ENCODE measurements at regions not wholly inside any gene's neighbourhood (a gene's known extent, or its start where the extent isn't known, plus 50 kb on each side); places are given as distances from the start of the nearest gene placed in this dataset.

- Mint-ChIP-seq H3K4me3 (ENCODE audit: unreplicated experiment) (no peak overlapping the region), H3K27me3 (ENCODE audit: unreplicated experiment) (no peaks in the 10 kb centered on the region), H3K9me3 (ENCODE audit: unreplicated experiment) (peaks cover 61% of the 10 kb centered on the region), H3K27ac (ENCODE audit: unreplicated experiment) (no peak overlapping the region), H3K36me3 (ENCODE audit: unreplicated experiment) (peaks cover 22% of the 10 kb centered on the region), H3K4me1 (ENCODE audit: unreplicated experiment) (peaks cover 4% of the 10 kb centered on the region)
- no peak for DNase-seq (ENCODE audit: extremely low spot score, unreplicated experiment)
- TF ChIP-seq, protein P1, sequence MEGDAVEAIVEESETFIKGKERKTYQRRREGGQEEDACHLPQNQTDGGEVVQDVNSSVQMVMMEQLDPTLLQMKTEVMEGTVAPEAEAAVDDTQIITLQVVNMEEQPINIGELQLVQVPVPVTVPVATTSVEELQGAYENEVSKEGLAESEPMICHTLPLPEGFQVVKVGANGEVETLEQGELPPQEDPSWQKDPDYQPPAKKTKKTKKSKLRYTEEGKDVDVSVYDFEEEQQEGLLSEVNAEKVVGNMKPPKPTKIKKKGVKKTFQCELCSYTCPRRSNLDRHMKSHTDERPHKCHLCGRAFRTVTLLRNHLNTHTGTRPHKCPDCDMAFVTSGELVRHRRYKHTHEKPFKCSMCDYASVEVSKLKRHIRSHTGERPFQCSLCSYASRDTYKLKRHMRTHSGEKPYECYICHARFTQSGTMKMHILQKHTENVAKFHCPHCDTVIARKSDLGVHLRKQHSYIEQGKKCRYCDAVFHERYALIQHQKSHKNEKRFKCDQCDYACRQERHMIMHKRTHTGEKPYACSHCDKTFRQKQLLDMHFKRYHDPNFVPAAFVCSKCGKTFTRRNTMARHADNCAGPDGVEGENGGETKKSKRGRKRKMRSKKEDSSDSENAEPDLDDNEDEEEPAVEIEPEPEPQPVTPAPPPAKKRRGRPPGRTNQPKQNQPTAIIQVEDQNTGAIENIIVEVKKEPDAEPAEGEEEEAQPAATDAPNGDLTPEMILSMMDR (IDR thresholded peaks at IDR 0.05): no peak
These were observed 759.8 kb upstream of the CITED2 start for GRCh38 chr6:140134224-140134623.

- TF ChIP-seq, protein P1 (IDR thresholded peaks at IDR 0.05): no peak
- H3K36me3 Mint-ChIP-seq (ENCODE audit: unreplicated experiment): peaks cover 15% of the 10 kb centered on the region
- H3K9me3 Mint-ChIP-seq (ENCODE audit: unreplicated experiment): peaks cover 50% of the 10 kb centered on the region
These were observed 755.6 kb upstream of the CITED2 start for GRCh38 chr6:140130074-140130473.

GRCh38 chr6:140124498-140124897, 750.0 kb upstream of the CITED2 start:
- Mint-ChIP-seq H3K9me3 (ENCODE audit: unreplicated experiment) (peaks cover 12% of the 10 kb centered on the region), H3K27me3 (ENCODE audit: unreplicated experiment) (no peaks in the 10 kb centered on the region), H3K4me3 (ENCODE audit: unreplicated experiment) (no peak overlapping the region), H3K4me1 (ENCODE audit: unreplicated experiment) (no peaks in the 10 kb centered on the region), H3K36me3 (ENCODE audit: unreplicated experiment) (peaks cover 7% of the 10 kb centered on the region), H3K27ac (ENCODE audit: unreplicated experiment) (no peak overlapping the region)
- DNase-seq (ENCODE audit: extremely low spot score, unreplicated experiment): no peak
- TF ChIP-seq, protein P1 (IDR thresholded peaks at IDR 0.05): no peak

More at GRCh38 chr6:140130074-140130473, 755.6 kb upstream of the CITED2 start:
- DNase-seq (ENCODE audit: extremely low spot score, unreplicated experiment): no peak
- H3K4me1 Mint-ChIP-seq (ENCODE audit: unreplicated experiment): no peaks in the 10 kb centered on the region
- no peak overlapping the region for H3K4me3 Mint-ChIP-seq (ENCODE audit: unreplicated experiment)
- H3K27me3 Mint-ChIP-seq (ENCODE audit: unreplicated experiment): no peaks in the 10 kb centered on the region
- H3K27ac Mint-ChIP-seq (ENCODE audit: unreplicated experiment): no peak overlapping the region

GRCh38 chr6:140108167-140108566, 733.7 kb upstream of the CITED2 start:
- no peak for DNase-seq (ENCODE audit: extremely low spot score, unreplicated experiment)
- Mint-ChIP-seq H3K4me1 (ENCODE audit: unreplicated experiment) (peaks cover 22% of the 10 kb centered on the region), H3K9me3 (ENCODE audit: unreplicated experiment) (peaks cover 3% of the 10 kb centered on the region), H3K27ac (ENCODE audit: unreplicated experiment) (no peak overlapping the region), H3K36me3 (ENCODE audit: unreplicated experiment) (no peaks in the 10 kb centered on the region), H3K27me3 (ENCODE audit: unreplicated experiment) (no peaks in the 10 kb centered on the region), H3K4me3 (ENCODE audit: unreplicated experiment) (no peak overlapping the region)
- TF ChIP-seq, protein P1 (IDR thresholded peaks at IDR 0.05): no peak

DNA sequence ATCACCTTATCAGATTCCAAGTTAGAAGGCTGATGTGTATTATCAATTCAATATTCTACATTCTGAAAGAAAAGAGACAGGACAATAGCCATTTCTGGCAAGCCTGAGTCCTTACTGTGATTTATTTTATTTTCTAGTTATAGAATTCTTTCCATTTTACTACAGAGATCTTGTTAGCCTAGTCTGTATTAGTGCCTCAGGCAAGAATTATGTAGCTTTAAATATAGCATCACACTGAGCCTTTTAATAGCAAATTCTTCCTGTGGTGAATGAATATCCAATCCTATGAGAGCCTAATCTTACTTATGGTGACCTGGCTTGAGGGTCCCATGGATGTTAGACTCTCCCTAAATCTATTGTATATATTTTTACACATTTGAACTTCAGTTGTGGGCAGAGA, 732.8 kb upstream of the CITED2 start:
- Mint-ChIP-seq H3K36me3 (ENCODE audit: unreplicated experiment) (no peaks in the 10 kb centered on the region), H3K4me3 (ENCODE audit: unreplicated experiment) (no peak overlapping the region), H3K27me3 (ENCODE audit: unreplicated experiment) (no peaks in the 10 kb centered on the region), H3K4me1 (ENCODE audit: unreplicated experiment) (peaks cover 22% of the 10 kb centered on the region), H3K9me3 (ENCODE audit: unreplicated experiment) (no peaks in the 10 kb centered on the region), H3K27ac (ENCODE audit: unreplicated experiment) (peak overlapping the region; percentile 67)
- no peak for DNase-seq (ENCODE audit: extremely low spot score, unreplicated experiment)
- TF ChIP-seq, protein P1 (IDR thresholded peaks at IDR 0.05): no peak

Measured in osteocyte (in vitro differentiated cells).